K562 (cell line): ENCODE measurements at regions not wholly inside any gene's neighbourhood (a gene's known extent, or its start where the extent isn't known, plus 50 kb on each side); places are given as distances from the start of the nearest gene placed in this dataset.

Experiments
- ATAC-seq: fragments of 200-7000 bp; cut with Tn5 transposase; 3 replicates; pipeline ENCODE4 v1.9.1; 2020; ENCODE audit warnings: moderate library complexity
- BruUV-seq: library from RNA; stranded (reverse); fragments of 400-500 nt; replicated peaks from 2 replicates; lab custom pipeline; 2021; lab: Mats Ljungman, UMichigan
- CTCF ChIA-PET: fragments of 300-600 bp; formaldehyde crosslinking; extraction: SDS; loops from one replicate; lab custom pipeline; 2021; ENCODE audit warnings: low intra/inter-chr PET ratio; lab: Yijun Ruan, JAX
- POLR2A ChIA-PET: fragments of 300-600, 350-650 bp; sonication (Branson Sonifier 250); formaldehyde crosslinking; extraction: SDS; loops from one replicate; lab custom pipeline; 2021; ENCODE audit warnings: antibody characterized with exemption, inconsistent platforms; lab: Yijun Ruan, JAX
- DNase-seq, 4 experiments: peaks; one replicate each; pipeline versions ENCODE4 v3.0.0 to v3.0.0-alpha.2; 2011 to 2018; ENCODE audit warnings: low spot score in 3 of 4, mixed read lengths in 3 of 4; ENCODE audit errors: extremely low read depth in 1 of 4
- FAIRE-seq: peaks from 2 replicates; lab custom pipeline; 2011; peaks lifted over from hg19 to GRCh38; lab: Jason Lieb, UNC
- H2AFZ ChIP-seq: 2 replicates; pipeline ENCODE4 v1.6.0; 2011; ENCODE audit warnings: low read depth, low read length, control low read depth, inconsistent platforms
- H3K27ac ChIP-seq: fragments of 200-600 bp; 3 replicates; pipeline ENCODE4 v1.8.0; 2011; ENCODE audit warnings: low read depth, mild to moderate bottlenecking, control low read depth, inconsistent platforms, low read length, moderate library complexity, mixed read lengths; ENCODE audit errors: extremely low read depth
- H3K27me3 ChIP-seq, 2 experiments: fragments of 300-600 bp in 1 of 2; 2 replicates in 1 of 2; 3 replicates in 1 of 2; pipeline versions ENCODE4 v1.6.0 to v1.8.0; 2011; ENCODE audit warnings: inconsistent platforms in 2 of 2, low read length in 2 of 2, mild to moderate bottlenecking in 1 of 2, mixed read lengths in 1 of 2, moderate library complexity in 1 of 2; ENCODE audit not compliant: control insufficient read depth in 2 of 2, insufficient read depth in 2 of 2
- H3K36me3 ChIP-seq: fragments of 300-600 bp; 3 replicates; pipeline ENCODE4 v1.8.0; 2011; ENCODE audit warnings: mild to moderate bottlenecking, low read length, inconsistent platforms; ENCODE audit not compliant: control insufficient read depth, insufficient read depth
- H3K4me1 ChIP-seq, 2 experiments: fragments of 200-600 bp in 1 of 2; replicated peaks in 1 of 2; 2 replicates in 1 of 2; 3 replicates in 1 of 2; pipeline versions ENCODE4 v1.5.1 to v1.8.0; 2011; ENCODE audit warnings: inconsistent platforms in 2 of 2, low read length in 2 of 2, mild to moderate bottlenecking in 1 of 2, mixed read lengths in 1 of 2, moderate library complexity in 1 of 2; ENCODE audit not compliant: control insufficient read depth in 2 of 2, insufficient read depth in 2 of 2
- H3K4me2 ChIP-seq: 2 replicates; pipeline ENCODE4 v1.6.1; 2011; ENCODE audit warnings: low read length, control low read depth, inconsistent platforms, mixed read lengths; ENCODE audit not compliant: insufficient read depth
- H3K4me3 ChIP-seq: fragments of 200-600 bp; sonication (generic), shearing (Covaris generic); 2 replicates; pipeline ENCODE4 v1.5.1; 2016; ENCODE audit warnings: control low read depth, inconsistent platforms
- H3K79me2 ChIP-seq: fragments of 200-600 bp; 3 replicates; pipeline ENCODE4 v1.8.0; 2011; ENCODE audit warnings: low read length, inconsistent platforms; ENCODE audit not compliant: control insufficient read depth, insufficient read depth
- H3K9ac ChIP-seq, 2 experiments: 2 replicates each; pipeline versions ENCODE4 v1.6.0 to v1.6.1; 2011; ENCODE audit warnings: low read depth in 2 of 2, low read length in 2 of 2, control low read depth in 1 of 2, inconsistent platforms in 1 of 2, mild to moderate bottlenecking in 1 of 2, mixed read lengths in 1 of 2; ENCODE audit not compliant: insufficient read depth in 1 of 2
- H3K9me1 ChIP-seq: one replicate; pipeline ENCODE4 v1.6.0; 2011; ENCODE audit warnings: inconsistent platforms, mild to moderate bottlenecking, low read length, moderate library complexity; ENCODE audit not compliant: control insufficient read depth, insufficient read depth
- H3K9me3 ChIP-seq: replicated peaks from 2 replicates; pipeline ENCODE4 v1.5.1; 2011; ENCODE audit warnings: low read depth, low read length, inconsistent platforms; ENCODE audit not compliant: control insufficient read depth, insufficient read depth
- H4K20me1 ChIP-seq: replicated peaks from 2 replicates; pipeline ENCODE4 v1.6.1; 2011; ENCODE audit warnings: low read length, inconsistent platforms, mixed read lengths; ENCODE audit not compliant: control insufficient read depth, insufficient read depth
- BACH1 ChIP-seq: fragments of 200-800 bp; sonication (Bioruptor generic); IDR thresholded peaks from 2 replicates; pipeline ENCODE4 v1.6.1; 2016; ENCODE audit warnings: missing genetic modification characterization, missing compliant biosample characterization
- RAD21 ChIP-seq, 2 experiments: fragments of 250-450 bp in 1 of 2; fragments of 450-650 bp in 1 of 2; sonication (Bioruptor Pico) in 1 of 2; formaldehyde crosslinking in 1 of 2; IDR thresholded peaks in 1 of 2; conservative IDR thresholded peaks in 1 of 2; 2 replicates each; pipeline versions ENCODE4 v1.4.0 to v1.8.0; 2020 to 2022; ENCODE audit warnings: mild to moderate bottlenecking in 2 of 2, moderate library complexity in 1 of 2
- RFX1 ChIP-seq: fragments of 450-650 bp; IDR thresholded peaks from 2 replicates; pipeline ENCODE4 v1.6.1; 2016; ENCODE audit warnings: mild to moderate bottlenecking, moderate library complexity
- RFX5 ChIP-seq: IDR thresholded peaks from 2 replicates; pipeline ENCODE4 v1.6.1; 2011; ENCODE audit warnings: low read depth, mild to moderate bottlenecking, improper control_type of control experiment, low read length
- TSC22D4 ChIP-seq: fragments of 450-650 bp; IDR thresholded peaks from 2 replicates; pipeline ENCODE4 v1.6.1; 2016; ENCODE audit warnings: missing genetic modification characterization, missing biosample characterization, control low read depth
- ZNF24 ChIP-seq: fragments of 450-650 bp; IDR thresholded peaks from 2 replicates; pipeline ENCODE4 v1.6.1; 2016
- ZNF589 ChIP-seq: fragments of 200-800 bp; sonication (Bioruptor generic); IDR thresholded peaks from 2 replicates; pipeline ENCODE4 v1.6.1; 2016; ENCODE audit warnings: low read depth, missing genetic modification characterization, missing compliant biosample characterization
- ZNF695 ChIP-seq: fragments of 450-650 bp; formaldehyde crosslinking; IDR thresholded peaks from 2 replicates; pipeline ENCODE4 v1.4.0; 2020; ENCODE audit warnings: mild to moderate bottlenecking, moderate library complexity
- WGBS: fragments of 100-300 bp; shearing (Covaris generic); methylation state at CpG from one replicate; pipeline ENCODE4 v1.1.6; 2016; ENCODE audit warnings: low coverage, mixed read lengths; ENCODE audit not compliant: insufficient coverage; ENCODE audit errors: missing lambda C conversion rate; 5-methylcytosine and 5-hydroxymethylcytosine counted together
- in situ Hi-C: fragments of 300-500 bp; cut with MboI; formaldehyde crosslinking; loops from 4 replicates; pipeline ENCODE4 v1.15.0; 2018; ENCODE audit warnings: inconsistent platforms, mixed read lengths
- intact Hi-C: fragments of 100-400 bp; cut with micrococcal nuclease; formaldehyde crosslinking; loops from 2 replicates; pipeline ENCODE4 v1.14.2; 2022
- TF ChIP-seq, protein P1 (sequence below): fragments of 250-450 bp; sonication (Bioruptor Pico); IDR thresholded peaks from 2 replicates; pipeline ENCODE4 v1.5.0; 2021; ENCODE audit warnings: mild to moderate bottlenecking, borderline replicate concordance
- TF ChIP-seq, protein P2 (sequence below): sonication (generic); formaldehyde crosslinking; IDR thresholded peaks from 2 replicates; pipeline ENCODE4 v1.8.0; 2022; ENCODE audit warnings: mild to moderate bottlenecking, missing genetic modification reagents
- TF ChIP-seq, protein P3 (sequence below), 3 experiments: IDR thresholded peaks in 2 of 3; conservative IDR thresholded peaks in 1 of 3; 2 replicates each; pipeline ENCODE4 v1.5.1; 2011 to 2012; ENCODE audit warnings: low read length in 3 of 3, mild to moderate bottlenecking in 3 of 3, control low read depth in 2 of 3, improper control_type of control experiment in 1 of 3, inconsistent platforms in 1 of 3, low read depth in 1 of 3, mixed read lengths in 1 of 3, moderate library complexity in 1 of 3; ENCODE audit not compliant: insufficient read depth in 2 of 3

DNA sequence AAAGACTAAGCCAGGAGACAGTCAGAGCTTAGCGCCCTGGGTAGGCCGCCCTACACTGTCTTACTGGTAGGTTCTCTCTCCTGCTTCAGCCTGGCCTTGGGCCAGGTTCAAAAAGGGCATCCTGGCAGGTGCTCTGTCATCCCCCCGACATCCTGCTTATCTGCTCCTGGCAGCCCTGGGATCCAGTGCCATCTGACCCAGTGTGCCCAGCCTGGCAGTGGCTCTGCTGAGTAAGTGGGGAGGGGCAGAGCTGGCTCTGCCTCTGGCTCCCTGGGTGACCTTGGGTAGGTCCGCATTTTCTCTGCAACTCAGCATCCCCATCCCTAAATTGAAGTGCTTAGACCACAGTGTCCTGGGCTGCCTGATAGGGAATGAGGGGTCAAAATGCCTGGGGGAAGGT is 549.9 kb downstream of the PTPRU start:
- POLR2A ChIA-PET: no interaction called here
- FAIRE-seq: no peak
- no peaks in the 10 kb centered on the region for H3K79me2 ChIP-seq
- no peak for ATAC-seq
- no peak for DNase-seq
- H3K4me1 ChIP-seq: peaks cover 0 to 2% of the 10 kb centered on the region in 2 experiments; a peak in 1 of 5 replicates
- no peaks in the 10 kb centered on the region for H4K20me1 ChIP-seq
- H3K4me2 ChIP-seq: no peak overlapping the region
- H3K27me3 ChIP-seq: peaks cover 7 to 36% of the 10 kb centered on the region in 2 experiments; a peak in 4 of 5 replicates
- no peaks in the 10 kb centered on the region for H3K36me3 ChIP-seq
- no peaks in the 10 kb centered on the region for H3K9me1 ChIP-seq
- H3K27ac ChIP-seq: no peak overlapping the region
- CTCF ChIA-PET: no interaction called here
- TF ChIP-seq, protein P1, sequence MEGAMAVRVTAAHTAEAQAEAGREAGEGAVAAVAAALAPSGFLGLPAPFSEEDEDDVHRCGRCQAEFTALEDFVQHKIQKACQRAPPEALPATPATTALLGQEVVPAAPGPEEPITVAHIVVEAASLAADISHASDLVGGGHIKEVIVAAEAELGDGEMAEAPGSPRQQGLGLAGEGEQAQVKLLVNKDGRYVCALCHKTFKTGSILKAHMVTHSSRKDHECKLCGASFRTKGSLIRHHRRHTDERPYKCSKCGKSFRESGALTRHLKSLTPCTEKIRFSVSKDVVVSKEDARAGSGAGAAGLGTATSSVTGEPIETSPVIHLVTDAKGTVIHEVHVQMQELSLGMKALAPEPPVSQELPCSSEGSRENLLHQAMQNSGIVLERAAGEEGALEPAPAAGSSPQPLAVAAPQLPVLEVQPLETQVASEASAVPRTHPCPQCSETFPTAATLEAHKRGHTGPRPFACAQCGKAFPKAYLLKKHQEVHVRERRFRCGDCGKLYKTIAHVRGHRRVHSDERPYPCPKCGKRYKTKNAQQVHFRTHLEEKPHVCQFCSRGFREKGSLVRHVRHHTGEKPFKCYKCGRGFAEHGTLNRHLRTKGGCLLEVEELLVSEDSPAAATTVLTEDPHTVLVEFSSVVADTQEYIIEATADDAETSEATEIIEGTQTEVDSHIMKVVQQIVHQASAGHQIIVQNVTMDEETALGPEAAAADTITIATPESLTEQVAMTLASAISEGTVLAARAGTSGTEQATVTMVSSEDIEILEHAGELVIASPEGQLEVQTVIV (CRISPR knock-in tag): no peak
- no peak for TF ChIP-seq RFX5
- TF ChIP-seq ZNF695: no peak
- BruUV-seq: no TSS peak
- no peak overlapping the region for H2AFZ ChIP-seq
- H3K9me3 ChIP-seq: no peaks in the 10 kb centered on the region
- no peak overlapping the region for H3K4me3 ChIP-seq
- in situ Hi-C loops: no loop called here
- intact Hi-C loops: no loop called here
- 0% methylated on average over 4 of the region's 4 CpGs for WGBS
- no peak overlapping the region for H3K9ac ChIP-seq

DNA sequence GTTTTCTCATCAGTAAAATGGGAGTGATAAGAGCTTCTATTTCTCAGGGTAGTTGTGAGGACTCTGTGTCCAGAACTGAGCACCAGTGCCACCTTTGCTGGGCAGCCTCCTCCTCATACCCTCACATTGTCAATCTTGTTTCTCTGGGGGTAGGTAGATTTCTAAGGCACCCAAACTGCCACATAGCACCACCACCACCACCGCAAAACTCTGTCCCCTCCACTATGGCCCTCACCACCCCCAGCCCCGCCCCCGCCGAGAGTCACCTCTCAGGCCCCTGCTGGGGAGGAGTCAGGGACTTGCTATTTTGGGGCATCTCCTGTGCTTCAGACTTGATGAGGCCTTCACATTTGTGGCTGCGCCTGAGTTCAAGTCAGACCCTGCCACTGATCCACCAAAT is 549.2 kb downstream of the PTPRU start:
- DNase-seq (no peak), ATAC-seq (no peak), FAIRE-seq (no peak)
- H3K79me2 ChIP-seq: no peaks in the 10 kb centered on the region
- H3K27me3 ChIP-seq: peaks cover 8 to 36% of the 10 kb centered on the region in 2 experiments; a peak in 4 of 5 replicates
- in situ Hi-C loops: no loop called here
- H3K27ac ChIP-seq: no peak overlapping the region
- ChIA-PET CTCF (no interaction called here), POLR2A (no interaction called here)
- H3K9me1 ChIP-seq: no peaks in the 10 kb centered on the region
- H2AFZ ChIP-seq: no peak overlapping the region
- H3K4me2 ChIP-seq: no peak overlapping the region
- no peak overlapping the region for H3K4me3 ChIP-seq
- intact Hi-C loops: no loop called here
- H3K4me1 ChIP-seq: peaks cover 0 to 2% of the 10 kb centered on the region in 2 experiments; a peak in 1 of 5 replicates
- BruUV-seq: no TSS peak
- H4K20me1 ChIP-seq: no peaks in the 10 kb centered on the region
- WGBS: 0% methylated on average over 2 of the region's 5 CpGs
- no peak overlapping the region for H3K9ac ChIP-seq
- H3K9me3 ChIP-seq: no peaks in the 10 kb centered on the region
- H3K36me3 ChIP-seq: no peaks in the 10 kb centered on the region
- TF ChIP-seq, protein P2, sequence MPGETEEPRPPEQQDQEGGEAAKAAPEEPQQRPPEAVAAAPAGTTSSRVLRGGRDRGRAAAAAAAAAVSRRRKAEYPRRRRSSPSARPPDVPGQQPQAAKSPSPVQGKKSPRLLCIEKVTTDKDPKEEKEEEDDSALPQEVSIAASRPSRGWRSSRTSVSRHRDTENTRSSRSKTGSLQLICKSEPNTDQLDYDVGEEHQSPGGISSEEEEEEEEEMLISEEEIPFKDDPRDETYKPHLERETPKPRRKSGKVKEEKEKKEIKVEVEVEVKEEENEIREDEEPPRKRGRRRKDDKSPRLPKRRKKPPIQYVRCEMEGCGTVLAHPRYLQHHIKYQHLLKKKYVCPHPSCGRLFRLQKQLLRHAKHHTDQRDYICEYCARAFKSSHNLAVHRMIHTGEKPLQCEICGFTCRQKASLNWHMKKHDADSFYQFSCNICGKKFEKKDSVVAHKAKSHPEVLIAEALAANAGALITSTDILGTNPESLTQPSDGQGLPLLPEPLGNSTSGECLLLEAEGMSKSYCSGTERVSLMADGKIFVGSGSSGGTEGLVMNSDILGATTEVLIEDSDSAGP: no peak
- no peak for TF ChIP-seq ZNF24
- no peak for TF ChIP-seq RFX1
- no peak for TF ChIP-seq BACH1
- no peak for TF ChIP-seq RAD21 (CRISPR knock-in tag; conservative IDR thresholded peaks at IDR 0.05 in 1 of 2, IDR thresholded peaks at IDR 0.05 in 1 of 2)
- TF ChIP-seq TSC22D4 (tag): no peak
- TF ChIP-seq, protein P3, sequence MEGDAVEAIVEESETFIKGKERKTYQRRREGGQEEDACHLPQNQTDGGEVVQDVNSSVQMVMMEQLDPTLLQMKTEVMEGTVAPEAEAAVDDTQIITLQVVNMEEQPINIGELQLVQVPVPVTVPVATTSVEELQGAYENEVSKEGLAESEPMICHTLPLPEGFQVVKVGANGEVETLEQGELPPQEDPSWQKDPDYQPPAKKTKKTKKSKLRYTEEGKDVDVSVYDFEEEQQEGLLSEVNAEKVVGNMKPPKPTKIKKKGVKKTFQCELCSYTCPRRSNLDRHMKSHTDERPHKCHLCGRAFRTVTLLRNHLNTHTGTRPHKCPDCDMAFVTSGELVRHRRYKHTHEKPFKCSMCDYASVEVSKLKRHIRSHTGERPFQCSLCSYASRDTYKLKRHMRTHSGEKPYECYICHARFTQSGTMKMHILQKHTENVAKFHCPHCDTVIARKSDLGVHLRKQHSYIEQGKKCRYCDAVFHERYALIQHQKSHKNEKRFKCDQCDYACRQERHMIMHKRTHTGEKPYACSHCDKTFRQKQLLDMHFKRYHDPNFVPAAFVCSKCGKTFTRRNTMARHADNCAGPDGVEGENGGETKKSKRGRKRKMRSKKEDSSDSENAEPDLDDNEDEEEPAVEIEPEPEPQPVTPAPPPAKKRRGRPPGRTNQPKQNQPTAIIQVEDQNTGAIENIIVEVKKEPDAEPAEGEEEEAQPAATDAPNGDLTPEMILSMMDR (IDR thresholded peaks at IDR 0.05 in 2 of 3, conservative IDR thresholded peaks at IDR 0.05 in 1 of 3; ENCODE audit: insufficient read depth in 2 of 3, low read depth in 1 of 3, low read length in 3 of 3): no peak
- TF ChIP-seq ZNF589: no peak
